ENCODE measurements at regions not wholly inside any gene's neighbourhood (a gene's known extent, or its start where the extent isn't known, plus 50 kb on each side); places are given as distances from the start of the nearest gene placed in this dataset.

DNA sequence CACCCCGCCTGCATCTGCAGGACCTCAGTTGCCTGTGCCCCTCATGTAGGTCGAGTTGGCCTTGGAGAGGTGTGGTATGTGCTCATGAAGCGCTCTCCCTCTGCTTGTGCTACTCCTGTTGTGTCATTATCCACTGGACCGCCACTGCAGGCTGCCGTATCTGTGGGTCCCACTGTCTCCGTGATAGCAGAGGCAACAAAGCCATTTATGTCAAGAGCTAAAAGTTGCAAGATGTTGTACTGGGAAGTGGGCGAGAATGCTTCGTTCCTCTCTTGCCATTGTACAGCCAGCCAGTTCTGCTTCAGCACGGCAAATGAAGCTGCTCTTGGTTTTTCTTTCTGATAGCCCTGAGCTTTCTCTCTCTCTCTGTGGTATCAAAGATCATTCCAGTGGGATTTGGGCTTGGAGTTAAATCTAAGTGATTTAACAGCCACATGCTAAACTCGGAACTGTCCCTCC, 89.0 kb downstream of the TMEM212 start:
- H3K4me3 ChIP-seq (ENCODE audit: low read length) = no peak overlapping the region
- no peaks in the 10 kb centered on the region for H3K9me2 ChIP-seq (replicated peaks; ENCODE audit: control insufficient read depth, low read length)
- no peaks in the 10 kb centered on the region for H3K79me2 ChIP-seq (ENCODE audit: control insufficient read depth, low read length)
- H3K4me1 ChIP-seq (ENCODE audit: control insufficient read depth, low read length) = no peaks in the 10 kb centered on the region
- H3K27ac ChIP-seq (ENCODE audit: low read depth, low read length) = no peak overlapping the region
- no peaks in the 10 kb centered on the region for H4K20me1 ChIP-seq (ENCODE audit: control insufficient read depth, insufficient read depth, low read depth, low read length)
- no peaks in the 10 kb centered on the region for H3K9me3 ChIP-seq (ENCODE audit: control insufficient read depth, insufficient read depth, low read length)
- TF ChIP-seq, protein P1, sequence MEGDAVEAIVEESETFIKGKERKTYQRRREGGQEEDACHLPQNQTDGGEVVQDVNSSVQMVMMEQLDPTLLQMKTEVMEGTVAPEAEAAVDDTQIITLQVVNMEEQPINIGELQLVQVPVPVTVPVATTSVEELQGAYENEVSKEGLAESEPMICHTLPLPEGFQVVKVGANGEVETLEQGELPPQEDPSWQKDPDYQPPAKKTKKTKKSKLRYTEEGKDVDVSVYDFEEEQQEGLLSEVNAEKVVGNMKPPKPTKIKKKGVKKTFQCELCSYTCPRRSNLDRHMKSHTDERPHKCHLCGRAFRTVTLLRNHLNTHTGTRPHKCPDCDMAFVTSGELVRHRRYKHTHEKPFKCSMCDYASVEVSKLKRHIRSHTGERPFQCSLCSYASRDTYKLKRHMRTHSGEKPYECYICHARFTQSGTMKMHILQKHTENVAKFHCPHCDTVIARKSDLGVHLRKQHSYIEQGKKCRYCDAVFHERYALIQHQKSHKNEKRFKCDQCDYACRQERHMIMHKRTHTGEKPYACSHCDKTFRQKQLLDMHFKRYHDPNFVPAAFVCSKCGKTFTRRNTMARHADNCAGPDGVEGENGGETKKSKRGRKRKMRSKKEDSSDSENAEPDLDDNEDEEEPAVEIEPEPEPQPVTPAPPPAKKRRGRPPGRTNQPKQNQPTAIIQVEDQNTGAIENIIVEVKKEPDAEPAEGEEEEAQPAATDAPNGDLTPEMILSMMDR (IDR thresholded peaks at IDR 0.05; ENCODE audit: low read depth, low read length, poor library complexity, severe bottlenecking) = no peak
- no peak for TF ChIP-seq EZH2phosphoT487 (IDR thresholded peaks at IDR 0.05; ENCODE audit: borderline replicate concordance, low read length)
- H3K4me2 ChIP-seq (ENCODE audit: low read length) = no peak overlapping the region
- H3K27me3 ChIP-seq (ENCODE audit: control insufficient read depth, low read length) = 0 out of 2 replicates have a peak, but pooled peaks cover 5% of the 10 kb centered on the region
- H3F3A ChIP-seq (ENCODE audit: control insufficient read depth, insufficient read depth) = no peaks in the 10 kb centered on the region
- no peaks in the 10 kb centered on the region for H3K36me3 ChIP-seq (ENCODE audit: control insufficient read depth, low read length)

DNA sequence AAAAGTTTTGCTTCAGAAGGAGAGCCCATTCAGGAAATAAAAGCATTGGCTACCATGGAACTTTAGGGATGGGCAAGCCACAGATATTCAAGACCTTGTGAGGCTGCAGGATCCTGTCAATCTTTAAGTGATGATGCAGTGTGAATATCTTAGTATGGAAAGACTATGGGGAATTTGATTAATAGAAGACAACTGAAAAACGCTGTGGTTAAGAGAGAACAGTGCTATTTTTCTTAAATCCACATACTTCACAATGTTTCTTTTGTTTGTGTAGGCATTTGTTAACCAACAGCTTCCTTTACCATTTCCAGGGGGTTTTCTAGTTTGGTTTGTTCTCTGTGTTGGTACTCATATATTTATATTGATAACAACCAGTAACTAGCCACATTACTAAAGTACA, 90.3 kb downstream of the TMEM212 start:
- H3K4me3 ChIP-seq (ENCODE audit: low read length) = no peak overlapping the region
- H3K27me3 ChIP-seq (ENCODE audit: control insufficient read depth, low read length) = 0 out of 2 replicates have a peak, but pooled peaks cover 5% of the 10 kb centered on the region
- H3K4me2 ChIP-seq (ENCODE audit: low read length) = no peak overlapping the region
- no peaks in the 10 kb centered on the region for H3K36me3 ChIP-seq (ENCODE audit: control insufficient read depth, low read length)
- TF ChIP-seq, protein P1 (IDR thresholded peaks at IDR 0.05; ENCODE audit: low read depth, low read length, poor library complexity, severe bottlenecking) = no peak
- TF ChIP-seq EZH2phosphoT487 (IDR thresholded peaks at IDR 0.05; ENCODE audit: borderline replicate concordance, low read length) = no peak
- no peaks in the 10 kb centered on the region for H4K20me1 ChIP-seq (ENCODE audit: control insufficient read depth, insufficient read depth, low read depth, low read length)
- no peaks in the 10 kb centered on the region for H3K4me1 ChIP-seq (ENCODE audit: control insufficient read depth, low read length)
- no peaks in the 10 kb centered on the region for H3K9me3 ChIP-seq (ENCODE audit: control insufficient read depth, insufficient read depth, low read length)
- no peak overlapping the region for H3K27ac ChIP-seq (ENCODE audit: low read depth, low read length)
- no peaks in the 10 kb centered on the region for H3F3A ChIP-seq (ENCODE audit: control insufficient read depth, insufficient read depth)
- no peaks in the 10 kb centered on the region for H3K9me2 ChIP-seq (replicated peaks; ENCODE audit: control insufficient read depth, low read length)
- no peaks in the 10 kb centered on the region for H3K79me2 ChIP-seq (ENCODE audit: control insufficient read depth, low read length)

DNA sequence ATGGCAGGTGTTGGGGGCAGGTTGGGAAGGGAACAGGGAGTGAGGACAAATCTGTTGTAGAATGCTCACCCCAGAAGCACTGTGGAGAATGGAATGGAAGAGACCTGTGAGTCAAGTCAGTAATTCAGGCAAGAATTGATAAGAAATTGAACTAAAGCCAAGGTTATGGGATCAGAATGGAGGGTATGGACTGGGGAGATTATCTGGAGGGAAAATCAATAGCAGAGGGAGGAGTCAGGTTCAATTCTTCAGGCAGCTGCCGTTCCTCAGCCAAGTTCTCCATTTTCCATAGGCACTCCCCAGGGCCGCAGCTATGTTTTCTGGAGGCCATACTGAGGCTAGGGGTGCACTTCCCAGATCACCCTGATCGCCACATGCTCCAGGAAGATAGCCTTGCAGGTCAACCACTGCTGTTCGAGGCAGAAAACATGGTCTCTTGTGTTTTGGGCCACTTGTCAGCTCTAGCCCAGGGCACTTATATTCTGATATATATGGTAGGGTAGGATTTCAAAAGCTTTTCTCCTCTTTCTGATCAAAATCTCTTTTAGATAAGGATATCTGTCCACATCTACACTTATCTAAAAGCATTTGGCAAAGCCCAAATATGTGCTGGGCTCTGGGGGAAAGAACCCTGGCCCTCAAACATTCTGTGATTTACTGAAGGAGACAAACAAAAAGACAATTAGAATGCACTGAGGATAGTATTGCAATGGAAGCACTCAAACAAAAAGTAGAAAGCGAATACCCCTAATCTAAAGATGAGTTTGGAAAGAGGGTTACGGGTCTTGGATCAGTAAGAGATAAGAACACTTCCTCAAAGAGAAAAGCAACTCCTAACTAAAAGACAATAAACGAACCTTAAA, 92.3 kb downstream of the TMEM212 start:
- Histone ChIP-seq H4K20me1 (ENCODE audit: control insufficient read depth, insufficient read depth, low read depth, low read length) (no peaks in the 10 kb centered on the region), H3F3A (ENCODE audit: control insufficient read depth, insufficient read depth) (no peaks in the 10 kb centered on the region), H3K4me2 (ENCODE audit: low read length) (no peak overlapping the region), H3K27me3 (ENCODE audit: control insufficient read depth, low read length) (peaks cover 5% of the 10 kb centered on the region; the same call in 1 of the 2 replicates), H3K4me3 (ENCODE audit: low read length) (no peak overlapping the region), H3K36me3 (ENCODE audit: control insufficient read depth, low read length) (no peaks in the 10 kb centered on the region), H3K79me2 (ENCODE audit: control insufficient read depth, low read length) (no peaks in the 10 kb centered on the region), H3K9me2 (replicated peaks; ENCODE audit: control insufficient read depth, low read length) (no peaks in the 10 kb centered on the region), H3K9me3 (ENCODE audit: control insufficient read depth, insufficient read depth, low read length) (no peaks in the 10 kb centered on the region), H3K27ac (ENCODE audit: low read depth, low read length) (no peak overlapping the region), H3K4me1 (ENCODE audit: control insufficient read depth, low read length) (no peaks in the 10 kb centered on the region)
- TF ChIP-seq, protein P1 (IDR thresholded peaks at IDR 0.05; ENCODE audit: low read depth, low read length, poor library complexity, severe bottlenecking) = no peak
- TF ChIP-seq EZH2phosphoT487 (IDR thresholded peaks at IDR 0.05; ENCODE audit: borderline replicate concordance, low read length) = no peak

All from DOHH2 (cell line).